GM10266 (cell line): ENCODE measurements at regions not wholly inside any gene's neighbourhood (a gene's known extent, or its start where the extent isn't known, plus 50 kb on each side); places are given as distances from the start of the nearest gene placed in this dataset.

Experiments
- DNase-seq: peaks from one replicate; pipeline ENCODE4 v3.0.0; 2012; ENCODE audit errors: extremely low spot score
- TF ChIP-seq, protein P1 (sequence below): IDR thresholded peaks from 2 replicates; pipeline ENCODE4 v1.5.1; 2012; ENCODE audit warnings: mild to moderate bottlenecking, low read depth; ENCODE audit not compliant: control insufficient read depth, insufficient read depth; ENCODE audit errors: missing control alignments

DNA sequence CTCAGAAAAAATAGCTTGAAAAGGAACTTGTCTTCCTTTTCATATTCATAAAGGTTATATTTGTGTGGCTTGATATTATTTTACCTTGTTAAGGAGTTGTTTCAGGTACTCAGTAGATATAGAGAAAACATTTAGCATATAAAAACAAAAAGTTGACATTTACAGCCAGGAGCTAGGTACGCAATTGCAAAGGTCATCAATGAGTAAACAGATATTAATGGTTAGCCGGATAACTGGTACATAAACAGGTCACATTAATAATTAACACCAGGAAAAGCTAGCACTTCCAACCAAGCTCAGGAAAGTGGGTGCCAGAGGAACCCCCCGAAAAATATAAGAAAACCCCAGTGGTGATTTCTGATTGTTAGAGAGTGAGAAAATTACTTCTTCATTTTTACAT, 146.6 kb upstream of the NR2F2 start:
- DNase-seq = no peak
- TF ChIP-seq, protein P1, sequence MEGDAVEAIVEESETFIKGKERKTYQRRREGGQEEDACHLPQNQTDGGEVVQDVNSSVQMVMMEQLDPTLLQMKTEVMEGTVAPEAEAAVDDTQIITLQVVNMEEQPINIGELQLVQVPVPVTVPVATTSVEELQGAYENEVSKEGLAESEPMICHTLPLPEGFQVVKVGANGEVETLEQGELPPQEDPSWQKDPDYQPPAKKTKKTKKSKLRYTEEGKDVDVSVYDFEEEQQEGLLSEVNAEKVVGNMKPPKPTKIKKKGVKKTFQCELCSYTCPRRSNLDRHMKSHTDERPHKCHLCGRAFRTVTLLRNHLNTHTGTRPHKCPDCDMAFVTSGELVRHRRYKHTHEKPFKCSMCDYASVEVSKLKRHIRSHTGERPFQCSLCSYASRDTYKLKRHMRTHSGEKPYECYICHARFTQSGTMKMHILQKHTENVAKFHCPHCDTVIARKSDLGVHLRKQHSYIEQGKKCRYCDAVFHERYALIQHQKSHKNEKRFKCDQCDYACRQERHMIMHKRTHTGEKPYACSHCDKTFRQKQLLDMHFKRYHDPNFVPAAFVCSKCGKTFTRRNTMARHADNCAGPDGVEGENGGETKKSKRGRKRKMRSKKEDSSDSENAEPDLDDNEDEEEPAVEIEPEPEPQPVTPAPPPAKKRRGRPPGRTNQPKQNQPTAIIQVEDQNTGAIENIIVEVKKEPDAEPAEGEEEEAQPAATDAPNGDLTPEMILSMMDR = no peak

DNA sequence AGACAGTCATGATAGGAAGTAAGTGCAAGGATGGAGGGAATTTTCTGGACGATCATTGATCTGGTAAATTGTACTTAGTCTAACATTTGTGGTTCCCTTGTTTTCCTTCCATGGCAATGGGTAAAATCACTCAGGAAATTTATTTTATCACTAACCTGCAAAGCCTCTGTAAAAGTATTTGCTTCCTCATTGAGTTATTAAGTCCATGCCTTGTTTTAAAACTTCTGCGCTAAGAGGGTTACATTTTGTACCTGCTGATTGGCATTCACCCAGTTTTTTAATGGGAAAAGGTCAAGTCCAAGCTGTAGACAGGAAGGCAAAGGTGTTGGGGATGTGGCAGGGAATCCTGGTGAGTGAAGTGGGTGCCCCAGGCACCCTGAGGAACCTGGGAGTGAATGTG, 146.2 kb upstream of the NR2F2 start:
- TF ChIP-seq, protein P1 = no peak
- no peak for DNase-seq

DNA sequence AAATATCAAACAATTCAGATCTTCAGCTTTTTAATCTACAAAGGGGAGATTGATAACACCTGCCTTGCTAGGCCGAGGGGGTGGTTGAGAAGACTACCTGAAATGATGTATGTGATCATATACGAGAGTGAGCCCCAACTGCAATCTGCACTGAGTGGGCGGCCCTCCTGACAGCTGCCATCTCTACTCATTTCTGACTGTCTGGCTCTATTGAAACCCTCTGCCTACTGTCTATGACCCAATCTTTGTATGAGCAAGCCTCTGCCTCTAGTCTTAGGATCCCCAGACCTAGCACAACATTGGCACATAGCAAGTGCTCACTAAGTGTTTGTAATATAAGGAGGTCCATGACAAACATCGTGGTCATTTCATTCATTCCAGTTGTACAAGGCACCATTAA, 144.4 kb upstream of the NR2F2 start:
- TF ChIP-seq, protein P1 = no peak

DNA sequence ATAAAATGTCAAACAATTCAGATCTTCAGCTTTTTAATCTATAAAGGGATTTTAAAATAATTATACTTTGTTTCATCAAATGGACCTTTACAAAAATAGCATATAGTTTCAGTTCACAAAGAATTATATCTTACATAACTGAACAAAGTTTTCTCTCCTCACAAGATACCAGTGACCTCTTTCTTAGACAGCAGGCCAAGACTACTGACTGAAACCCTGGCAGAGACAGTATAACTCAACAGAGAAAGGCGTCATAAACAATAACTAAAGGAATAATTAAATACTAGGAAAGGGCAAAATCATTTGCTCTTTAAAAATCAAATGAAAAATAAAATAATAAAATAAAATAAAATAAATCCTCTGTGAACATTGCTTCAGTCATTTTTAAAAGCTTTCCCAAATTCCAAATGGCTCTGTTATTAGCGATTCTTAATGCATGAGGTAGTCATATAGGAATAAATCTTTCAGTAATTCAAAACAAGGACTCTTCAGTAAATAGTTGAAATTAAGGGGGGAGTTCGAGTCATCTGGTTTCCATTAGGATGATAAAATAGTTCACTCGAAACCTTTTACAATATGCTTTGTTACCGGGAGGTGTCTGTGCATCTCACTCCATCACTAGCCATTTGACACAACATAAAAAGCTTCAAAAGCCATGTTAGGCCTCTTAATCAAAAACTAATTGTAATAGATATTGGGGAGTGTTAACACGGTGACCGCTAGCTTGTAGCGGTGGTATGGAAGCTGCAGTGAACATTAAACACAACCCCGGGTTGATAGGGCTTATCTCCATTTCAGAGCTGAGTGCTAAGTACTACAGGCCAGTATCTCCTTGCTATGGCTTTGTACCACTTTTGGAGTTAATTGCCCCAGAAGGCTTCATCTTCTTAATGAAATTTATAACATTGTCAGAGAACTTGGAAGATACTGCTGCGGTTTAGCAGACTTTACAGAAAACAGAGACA, 142.9 kb upstream of the NR2F2 start:
- no peak for DNase-seq
- TF ChIP-seq, protein P1 = no peak

More for the DNA sequence above, 144.4 kb upstream of the NR2F2 start:
- no peak for DNase-seq

DNA sequence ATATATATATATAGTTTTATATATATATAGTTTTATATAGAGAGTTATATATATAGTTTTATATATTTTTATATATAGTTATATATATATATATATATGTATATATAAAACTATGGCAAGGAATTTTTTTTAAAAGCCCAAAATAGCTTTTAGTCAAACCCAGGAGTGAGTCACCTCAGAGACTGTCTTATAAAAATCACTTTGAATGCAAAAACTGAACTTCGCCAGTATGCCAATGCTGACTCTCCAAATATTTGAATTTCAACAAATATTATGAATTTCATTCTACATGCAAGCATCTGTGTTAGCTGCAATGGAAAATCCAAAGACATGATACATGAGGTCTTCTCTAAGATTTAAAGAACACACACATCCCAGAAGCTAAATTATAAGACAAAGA, 132.8 kb upstream of the NR2F2 start:
- TF ChIP-seq, protein P1 = no peak

DNA sequence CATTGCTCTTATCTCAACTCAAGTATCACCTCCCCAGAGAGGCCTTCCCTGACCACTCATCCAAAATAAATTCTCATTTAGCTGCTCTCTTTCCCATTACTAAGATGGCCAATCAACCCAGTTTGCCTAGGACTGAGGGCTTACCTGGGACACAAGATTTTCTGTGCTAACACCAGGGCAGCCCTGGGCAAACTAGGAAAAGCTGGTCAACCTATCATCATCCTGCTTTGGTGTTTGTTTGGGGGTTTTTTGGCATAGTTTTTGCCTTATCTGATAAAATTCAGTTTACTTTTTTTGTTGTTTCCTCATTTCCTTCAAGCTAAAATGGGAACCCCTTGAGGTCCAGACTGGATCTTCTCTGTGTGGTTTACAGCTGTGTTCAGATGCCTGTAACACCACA, 131.4 kb upstream of the NR2F2 start:
- TF ChIP-seq, protein P1 = no peak
- no peak for DNase-seq

More for the DNA sequence above, 132.8 kb upstream of the NR2F2 start:
- DNase-seq = no peak

DNA sequence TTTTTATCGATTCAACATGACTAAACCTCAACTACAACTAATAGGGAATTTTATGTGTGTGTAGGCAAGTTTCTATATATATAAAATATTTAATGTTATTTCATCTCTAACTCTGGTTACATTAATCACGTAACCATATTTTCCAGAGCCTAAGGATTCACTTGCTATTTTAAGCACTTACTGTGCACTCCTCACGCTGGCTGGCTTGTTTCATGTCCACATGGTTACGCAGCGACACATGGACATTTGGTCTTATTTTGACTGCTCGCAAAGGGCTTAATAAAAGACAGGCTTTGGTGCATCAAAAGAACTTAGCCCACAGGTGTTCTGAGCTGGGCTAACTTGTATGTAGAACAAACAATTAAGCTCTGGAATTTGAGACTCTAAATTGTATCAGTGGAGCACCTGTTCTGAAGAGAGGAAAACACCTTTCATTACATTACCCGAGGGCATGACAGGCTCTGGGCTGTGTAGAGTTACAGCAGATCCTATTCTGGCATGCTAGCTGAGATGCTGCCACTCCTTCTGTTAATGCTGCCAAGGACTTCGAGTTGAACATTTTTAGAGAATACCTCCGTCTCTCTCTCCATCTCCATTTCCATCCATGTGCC, 130.0 kb upstream of the NR2F2 start:
- no peak for DNase-seq
- TF ChIP-seq, protein P1 = no peak
